NCI-H524 treated with DMSO at 0.1 percent for 48 hours (cell line): ENCODE measurements at regions not wholly inside any gene's neighbourhood (a gene's known extent, or its start where the extent isn't known, plus 50 kb on each side); places are given as distances from the start of the nearest gene placed in this dataset.
"Not testable (repeated sequence)": the region's sequence is repeated elsewhere in the genome, so short reads cannot be mapped to it uniquely, and the experiment has no call there.

ENCODE experiments used
- DNase-seq: peaks from one replicate; lab custom pipeline; 2025; lab: John Stamatoyannopoulos, UW

GRCh38 chr1:219433001-219433400 is 179.9 kb downstream of the ZC3H11B start:
- DNase-seq, result no peak

- no peak for DNase-seq
These were observed 180.7 kb downstream of the ZC3H11B start for GRCh38 chr1:219432191-219432606.

- DNase-seq, result no peak
These were observed 182.5 kb downstream of the ZC3H11B start for GRCh38 chr1:219430419-219430818.

- no peak for DNase-seq
These were observed 184.3 kb downstream of the ZC3H11B start for GRCh38 chr1:219428651-219429050.

GRCh38 chr1:219427989-219428388 is 184.9 kb downstream of the ZC3H11B start:
- DNase-seq, result no peak

GRCh38 chr1:219427403-219427802 is 185.5 kb downstream of the ZC3H11B start:
- DNase-seq, result no peak

- DNase-seq, result no peak
These were observed 189.9 kb downstream of the ZC3H11B start for GRCh38 chr1:219422811-219423598.

GRCh38 chr1:219420913-219421312 is 192.0 kb downstream of the ZC3H11B start:
- no peak for DNase-seq

- DNase-seq, result no peak
These were observed 193.0 kb downstream of the ZC3H11B start for GRCh38 chr1:219419860-219420259.

- no peak for DNase-seq
These were observed 193.8 kb downstream of the ZC3H11B start for GRCh38 chr1:219419065-219419464.

GRCh38 chr1:219417610-219418009 is 195.3 kb downstream of the ZC3H11B start:
- DNase-seq, result no peak

GRCh38 chr1:219416598-219417238 is 196.2 kb downstream of the ZC3H11B start:
- no peak for DNase-seq

- DNase-seq, result no peak
These were observed 197.0 kb downstream of the ZC3H11B start for GRCh38 chr1:219415915-219416314.

GRCh38 chr1:219415433-219415832 is 197.5 kb downstream of the ZC3H11B start:
- no peak for DNase-seq

- DNase-seq, result no peak
These were observed 198.7 kb downstream of the ZC3H11B start for GRCh38 chr1:219414250-219414649.

- no peak for DNase-seq
These were observed 199.4 kb downstream of the ZC3H11B start for GRCh38 chr1:219413536-219413935.

GRCh38 chr1:219412772-219413171 is 200.1 kb downstream of the ZC3H11B start:
- no peak for DNase-seq

- DNase-seq, result not testable (repeated sequence)
These were observed 202.2 kb downstream of the ZC3H11B start for GRCh38 chr1:219410721-219411120.

GRCh38 chr1:219405531-219406331 is 207.2 kb downstream of the ZC3H11B start:
- DNase-seq, result no peak

- no peak for DNase-seq
These were observed 208.3 kb downstream of the ZC3H11B start for GRCh38 chr1:219404629-219405028.

GRCh38 chr1:219402925-219403324 is 210.0 kb downstream of the ZC3H11B start:
- DNase-seq, result no peak

- DNase-seq, result no peak
These were observed 210.9 kb downstream of the ZC3H11B start for GRCh38 chr1:219401724-219402625.
